GM13976 (cell line): ENCODE measurements at regions not wholly inside any gene's neighbourhood (a gene's known extent, or its start where the extent isn't known, plus 50 kb on each side); places are given as distances from the start of the nearest gene placed in this dataset.

Experiments
- DNase-seq: peaks from one replicate; pipeline ENCODE4 v3.0.0; 2012; ENCODE audit warnings: low spot score
- CTCF ChIP-seq: IDR thresholded peaks from 2 replicates; pipeline ENCODE4 v1.5.1; 2012; ENCODE audit warnings: borderline replicate concordance, mild to moderate bottlenecking; ENCODE audit not compliant: insufficient read depth; ENCODE audit errors: extremely low read depth, missing control alignments, control extremely low read depth
- in situ Hi-C: fragments of 300-500 bp; cut with MboI; formaldehyde crosslinking; loops from one replicate; pipeline ENCODE4 v1.12.0; 2022; ENCODE audit warnings: low sequenced_read_pairs, mixed read lengths, inconsistent platforms; ENCODE audit not compliant: unreplicated experiment

GRCh38 chr4:19700992-19701391 lies 550.7 kb upstream of the SLIT2 start:
- in situ Hi-C loops, result no loop called here
- DNase-seq, result no peak
- TF ChIP-seq CTCF, result no peak

DNA sequence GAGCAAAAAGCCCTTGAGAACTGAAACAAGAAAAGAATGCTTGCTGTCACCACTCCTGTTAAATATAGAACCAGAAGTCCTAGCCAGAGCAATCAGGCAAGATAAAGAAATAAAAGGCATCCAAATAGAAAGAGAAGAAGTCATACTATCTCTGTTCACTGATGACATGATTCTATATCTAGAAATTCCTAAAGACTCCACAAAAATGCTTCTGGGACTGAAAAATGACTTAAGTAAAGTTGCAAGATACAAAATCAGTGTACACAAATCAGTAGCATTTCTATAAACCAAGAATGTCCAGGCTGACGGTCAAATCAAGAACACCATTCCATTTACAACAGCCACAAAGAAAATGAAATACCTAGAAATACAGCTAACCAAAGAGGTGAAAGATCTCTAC lies 552.7 kb upstream of the SLIT2 start:
- no peak for TF ChIP-seq CTCF
- in situ Hi-C loops, result no loop called here
- no peak for DNase-seq

DNA sequence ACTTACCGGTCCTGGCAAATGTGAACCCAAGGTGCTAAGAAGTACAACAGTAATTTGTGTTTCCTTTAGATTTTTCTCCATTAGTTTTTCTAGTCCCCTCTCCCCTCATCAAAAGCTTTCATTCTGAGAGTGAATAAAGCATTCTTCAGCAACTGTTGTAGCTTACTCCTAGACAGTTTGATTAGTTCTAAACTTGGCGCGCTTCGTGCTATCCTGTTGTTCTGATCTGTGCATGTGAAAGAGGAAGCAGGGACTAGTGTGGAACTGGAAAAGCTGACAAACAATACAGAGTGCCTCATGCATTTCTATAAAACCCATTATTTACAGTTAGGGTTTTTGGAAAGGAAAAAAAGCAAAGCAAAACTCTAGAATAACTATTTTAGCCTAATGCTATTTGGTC lies 556.9 kb upstream of the SLIT2 start:
- no peak for TF ChIP-seq CTCF
- in situ Hi-C loops, result no loop called here
- DNase-seq, result no peak

DNA sequence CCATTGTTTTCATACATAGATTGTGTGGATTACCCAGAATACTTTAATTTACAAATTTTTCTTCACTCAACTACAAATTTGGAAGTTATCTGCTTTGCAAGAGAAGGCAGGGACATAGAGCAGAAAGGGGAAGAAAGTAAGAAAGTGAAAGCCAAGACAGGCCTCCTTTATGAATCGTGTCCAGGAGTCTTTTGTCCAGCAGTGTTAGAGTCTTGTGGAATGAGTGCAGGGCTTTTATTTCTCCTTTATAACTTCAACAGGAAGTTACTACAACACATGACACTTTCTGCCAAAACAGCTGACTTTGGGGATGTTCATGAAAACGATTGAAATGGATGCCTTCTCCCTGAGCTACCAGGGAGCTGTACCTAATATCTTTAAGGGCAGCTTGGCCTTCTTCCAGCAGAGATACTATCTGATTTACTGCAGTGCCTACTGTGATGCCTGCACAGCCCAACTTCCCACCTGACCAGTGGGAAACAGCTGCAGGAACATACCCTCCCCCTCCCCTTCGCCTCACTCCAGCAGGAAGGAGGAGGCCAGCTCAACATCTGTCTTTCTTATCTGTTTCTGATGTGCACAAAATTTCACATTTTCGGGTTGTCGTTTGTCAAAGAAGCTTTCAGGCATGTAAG lies 557.7 kb upstream of the SLIT2 start:
- in situ Hi-C loops, result no loop called here
- TF ChIP-seq CTCF, result no peak
- no peak for DNase-seq

DNA sequence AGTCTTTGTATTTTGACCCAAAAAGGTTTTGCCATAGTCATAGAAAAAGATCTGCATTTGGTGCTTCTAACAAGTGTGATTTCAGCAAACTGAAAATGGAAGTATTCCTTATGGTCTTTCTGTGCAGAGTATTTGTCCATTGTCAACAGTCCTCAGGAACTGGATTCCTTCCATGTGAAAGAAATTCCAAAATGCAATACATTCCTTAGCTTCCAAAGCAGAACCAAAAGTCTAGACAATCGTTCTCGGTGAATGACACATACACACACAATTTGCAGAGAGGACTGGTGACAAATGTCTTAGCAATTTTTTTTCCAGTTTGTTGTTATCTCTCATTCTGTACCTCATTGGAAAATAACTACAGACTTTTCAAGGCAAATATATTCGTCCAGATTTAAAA lies 562.2 kb upstream of the SLIT2 start:
- in situ Hi-C loops, result no loop called here
- no peak for TF ChIP-seq CTCF
- no peak for DNase-seq

- no peak for DNase-seq
- no peak for TF ChIP-seq CTCF
- in situ Hi-C loops, result no loop called here
Measured at GRCh38 chr4:19686456-19686855, 565.2 kb upstream of the SLIT2 start.
